ENCODE measurements at regions not wholly inside any gene's neighbourhood (a gene's known extent, or its start where the extent isn't known, plus 50 kb on each side); places are given as distances from the start of the nearest gene placed in this dataset.

DNA sequence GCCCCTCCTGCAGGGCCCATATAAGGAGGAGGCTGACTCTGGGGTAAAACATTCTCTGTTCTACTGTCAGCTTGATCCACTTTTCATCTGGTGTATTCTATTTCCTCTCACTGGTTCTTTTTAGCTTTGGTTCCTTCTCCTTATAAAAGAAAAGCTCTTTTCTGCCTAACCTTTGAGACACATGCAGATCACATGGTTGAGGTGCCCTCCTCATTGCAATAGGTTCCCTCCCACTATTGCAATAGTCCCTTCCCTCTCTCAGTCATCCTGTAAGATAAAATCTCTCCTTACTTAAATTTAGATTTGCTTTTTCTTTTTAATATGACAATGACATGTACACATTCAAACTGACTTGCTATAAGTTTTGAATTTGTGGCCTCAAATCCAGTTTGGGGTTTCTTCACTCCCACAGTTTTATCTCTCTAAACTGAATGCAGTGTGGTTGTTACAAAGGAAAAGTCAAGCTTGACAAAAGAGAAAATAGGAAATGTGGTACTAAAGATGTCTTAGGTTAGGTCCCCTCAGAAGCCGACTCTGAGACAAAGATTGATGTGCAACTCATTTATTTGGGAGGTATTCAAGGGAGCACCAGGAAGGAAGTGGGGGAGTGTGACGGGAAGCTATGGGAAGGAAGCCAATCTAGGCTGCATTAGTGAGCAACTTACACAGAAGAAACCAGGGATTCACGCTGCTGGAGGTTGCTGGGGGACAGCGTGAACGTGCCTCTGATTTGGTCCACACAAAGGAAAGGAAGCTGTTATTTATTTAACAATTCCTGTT lies 127.6 kb upstream of the LINC00305 start:
- no peak for DNase-seq

DNA sequence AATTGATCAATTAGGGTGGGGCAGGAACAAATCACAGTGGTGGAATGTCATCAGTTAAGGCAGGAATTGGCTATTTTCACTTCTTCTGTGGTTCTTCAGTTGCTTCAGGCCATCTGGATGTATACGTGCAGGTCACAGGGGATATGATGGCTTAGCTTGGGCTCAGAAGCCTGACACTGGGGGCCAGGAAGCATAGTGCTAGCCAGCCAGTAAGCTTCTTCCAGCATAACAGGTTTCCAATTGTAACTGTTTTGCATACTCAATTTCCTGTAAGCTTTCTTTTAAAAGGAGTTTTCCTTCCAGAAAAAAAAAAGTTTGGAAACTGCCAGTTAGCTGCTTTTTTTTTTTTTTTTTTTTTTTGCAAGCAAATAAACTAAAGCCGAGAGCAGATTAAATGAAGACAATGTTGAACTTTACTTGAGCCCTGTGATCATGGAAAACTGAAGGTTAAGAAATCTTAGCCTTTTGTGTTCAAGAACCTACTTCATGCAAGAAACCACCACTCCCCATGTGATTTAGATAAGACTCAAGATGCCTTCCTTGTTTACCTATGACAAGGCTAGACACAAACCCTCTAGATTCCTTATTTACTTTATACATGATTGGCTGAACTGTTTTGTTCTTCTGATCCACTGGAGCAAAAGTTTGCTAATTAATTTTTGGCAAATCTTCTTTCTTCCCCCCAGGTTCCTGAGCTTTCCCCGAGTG lies 126.9 kb upstream of the LINC00305 start:
- no peak for DNase-seq

DNA sequence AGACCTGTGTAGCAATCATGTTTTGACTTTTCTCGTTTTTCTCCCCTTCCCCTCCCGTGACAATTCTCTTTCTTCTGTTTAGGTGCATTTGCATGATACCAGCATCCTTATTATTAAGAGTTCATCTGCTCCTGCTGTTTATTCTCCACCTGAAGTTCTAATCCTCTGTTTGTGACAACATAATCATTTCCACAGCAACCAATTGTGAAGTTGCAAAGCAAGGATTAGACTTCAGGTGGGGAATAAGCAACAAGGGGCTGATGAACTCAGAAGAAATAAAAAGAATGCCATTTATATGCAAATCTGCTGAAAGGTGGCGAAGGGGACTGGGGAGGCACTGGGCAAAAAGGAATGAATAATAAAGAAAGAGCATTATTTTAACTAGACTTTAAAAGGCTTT lies 124.8 kb upstream of the LINC00305 start:
- no peak for DNase-seq

DNA sequence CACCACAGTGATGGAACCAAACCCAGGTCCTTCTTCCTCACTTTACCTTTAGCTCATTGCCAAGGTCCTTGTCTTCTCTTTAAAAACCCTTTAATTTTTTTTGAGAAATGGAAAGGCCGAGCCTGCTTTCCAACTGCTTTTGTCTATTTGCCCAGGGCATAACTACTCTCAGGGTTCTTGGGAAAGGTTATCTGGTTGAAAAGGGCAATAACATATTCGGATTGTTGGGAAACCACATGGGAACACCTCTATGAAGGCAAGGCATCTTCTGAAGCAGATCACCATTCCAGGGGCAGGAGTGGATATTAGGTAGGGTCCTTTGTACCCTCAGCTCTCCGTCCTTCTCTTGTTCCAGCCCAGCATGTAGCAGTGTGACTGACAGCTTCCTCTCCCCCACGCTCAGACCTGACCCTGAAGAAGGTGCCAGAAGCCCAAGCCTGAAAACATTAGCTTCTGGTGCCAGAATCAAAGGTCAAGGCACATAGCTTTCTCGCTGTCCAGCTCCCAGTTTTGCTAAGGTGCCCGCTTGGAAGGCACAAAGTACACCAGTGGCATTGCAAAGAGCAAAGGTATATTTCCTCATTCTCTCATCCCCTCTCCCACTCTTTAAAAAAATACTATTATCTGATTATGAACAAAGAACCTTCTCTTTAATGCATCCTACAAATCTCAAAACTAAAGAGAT lies 123.2 kb upstream of the LINC00305 start:
- no peak for DNase-seq

DNA sequence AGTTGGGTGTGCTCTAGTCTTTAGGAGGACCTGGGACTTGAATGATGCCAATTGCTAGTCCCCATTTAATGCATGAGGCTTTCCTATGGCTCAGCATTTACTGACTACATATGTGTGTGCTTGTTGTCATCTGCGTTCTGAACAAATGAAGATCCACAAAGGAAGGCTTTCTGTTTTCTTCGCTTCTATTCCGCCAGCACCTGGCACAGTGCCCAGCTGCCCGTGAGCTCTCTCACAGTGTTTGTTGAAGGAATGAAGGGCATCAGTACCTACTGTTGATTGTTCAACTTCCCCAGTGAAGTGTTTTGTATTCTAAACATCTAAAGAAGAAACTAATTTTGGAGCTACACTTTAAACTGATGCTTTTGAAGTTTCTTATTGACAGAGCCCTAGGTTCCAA lies 122.4 kb upstream of the LINC00305 start:
- DNase-seq = no peak

DNA sequence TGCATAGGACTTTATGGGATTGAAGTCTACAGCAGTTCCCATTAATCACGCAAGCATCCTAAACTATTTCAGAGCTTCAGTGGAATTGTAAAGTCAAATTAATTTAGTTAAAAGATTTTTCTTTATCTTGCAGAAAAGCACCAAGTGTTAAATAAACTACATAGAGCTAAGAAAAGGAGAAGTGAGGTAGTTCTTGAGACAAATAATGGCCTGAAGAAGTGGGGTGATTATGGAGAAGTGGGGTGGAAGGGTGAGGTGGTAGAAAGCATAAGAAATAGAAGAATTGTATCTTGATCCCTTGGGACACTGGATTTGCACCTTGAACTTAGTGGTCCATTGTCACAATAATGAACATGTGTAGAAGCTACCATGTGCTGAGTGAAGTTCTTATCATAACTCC lies 121.7 kb upstream of the LINC00305 start:
- no peak for DNase-seq

DNA sequence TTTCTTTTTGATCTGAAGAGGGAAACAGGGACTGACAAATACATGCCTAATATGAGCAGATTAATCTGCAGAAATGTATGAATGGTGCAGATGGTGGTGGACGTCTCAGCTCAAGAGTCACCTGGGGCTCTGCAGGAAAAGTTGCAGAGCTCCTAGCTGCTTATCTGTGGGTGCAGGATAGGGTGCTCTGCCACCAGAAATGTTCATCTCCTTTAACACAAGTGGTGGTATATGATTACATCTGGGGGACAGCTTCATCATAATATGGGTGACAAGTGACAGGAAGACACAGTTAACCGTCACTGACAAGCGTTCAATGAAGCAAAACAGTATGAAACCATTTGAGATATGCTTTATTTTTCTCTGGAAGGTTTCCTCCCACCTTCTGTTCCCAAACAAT lies 121.2 kb upstream of the LINC00305 start:
- DNase-seq = no peak

DNA sequence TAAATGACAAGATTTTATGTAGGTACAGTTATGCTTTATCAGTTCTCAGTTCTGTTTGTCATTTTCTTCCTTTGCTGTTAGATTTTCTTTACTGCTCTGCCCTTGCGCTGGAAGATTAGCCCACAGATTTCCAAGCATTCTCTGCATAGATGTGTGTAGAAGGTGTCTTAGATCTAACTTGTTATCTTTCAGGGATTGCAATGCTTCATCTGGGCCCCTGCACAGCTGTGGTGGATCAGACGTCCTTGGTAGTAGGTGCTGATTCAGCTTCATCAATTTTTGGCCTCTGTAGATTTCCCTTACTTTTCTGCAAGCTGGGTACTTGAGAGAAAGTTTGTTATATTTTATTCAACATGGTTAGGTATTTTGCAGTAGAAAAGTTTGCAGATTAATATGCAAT lies 115.3 kb upstream of the LINC00305 start:
- no peak for DNase-seq

DNA sequence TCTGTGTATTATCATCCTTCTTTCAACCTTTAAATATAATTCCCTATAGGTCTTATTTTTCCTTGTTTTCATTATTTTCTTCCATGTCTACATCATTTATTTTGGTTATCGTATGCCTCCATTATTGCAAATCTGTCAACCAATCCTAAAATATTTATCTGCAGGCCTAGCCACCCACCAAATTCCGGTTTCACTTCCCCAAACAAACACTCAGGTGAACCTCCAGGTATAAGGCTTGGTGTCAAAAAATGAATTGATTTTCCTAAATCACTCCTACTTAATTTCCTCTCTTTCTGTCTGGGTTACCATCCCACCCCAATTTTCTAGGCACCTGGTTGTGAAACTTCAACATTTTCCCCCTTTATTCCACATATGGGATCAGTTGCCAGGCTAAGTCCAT lies 111.9 kb upstream of the LINC00305 start:
- no peak for DNase-seq

DNA sequence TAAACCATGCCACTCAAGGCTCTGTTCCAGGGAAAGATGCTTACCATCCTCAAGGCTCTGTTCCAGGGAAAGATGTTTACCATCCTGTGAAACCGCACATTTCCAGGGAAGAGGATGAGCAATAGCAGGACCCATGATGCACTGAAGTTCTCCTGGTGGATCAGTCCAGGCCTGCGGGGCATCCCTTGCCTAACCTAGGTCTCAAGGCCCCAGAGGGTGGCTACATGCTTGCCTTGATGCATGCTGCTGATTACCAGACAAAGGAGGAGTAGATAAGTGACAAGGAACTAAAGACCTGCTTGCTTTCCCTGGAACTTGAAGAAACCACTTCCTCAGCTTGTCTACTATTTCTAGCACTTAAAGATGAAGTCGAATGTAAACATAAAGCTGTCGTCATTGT lies 111.0 kb upstream of the LINC00305 start:
- DNase-seq = no peak

DNA sequence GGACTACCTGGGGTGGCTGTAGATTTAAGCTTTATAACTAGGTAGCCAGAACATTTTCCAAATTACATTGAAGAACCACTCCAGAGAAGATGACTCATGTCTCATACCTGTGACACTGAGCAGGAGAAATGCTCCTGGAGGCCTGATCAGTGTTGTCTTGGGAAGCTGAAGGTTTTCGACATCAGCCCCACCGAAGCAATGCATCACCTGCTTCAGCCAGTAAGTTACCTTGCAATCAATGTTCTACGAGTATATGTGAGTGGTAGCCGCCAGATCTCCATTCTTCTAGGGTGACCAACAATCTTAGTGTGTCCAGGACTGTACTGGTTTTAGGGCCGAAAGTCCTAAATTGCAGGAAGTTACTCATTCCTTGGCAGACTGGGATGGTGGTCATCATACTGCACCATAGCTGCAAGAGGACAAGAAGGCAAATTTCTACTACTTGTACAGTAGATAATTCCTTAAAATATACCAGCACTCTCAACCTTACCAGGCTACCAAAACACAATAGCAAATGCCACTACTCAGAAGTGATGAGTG lies 109.3 kb upstream of the LINC00305 start:
- DNase-seq = no peak

DNA sequence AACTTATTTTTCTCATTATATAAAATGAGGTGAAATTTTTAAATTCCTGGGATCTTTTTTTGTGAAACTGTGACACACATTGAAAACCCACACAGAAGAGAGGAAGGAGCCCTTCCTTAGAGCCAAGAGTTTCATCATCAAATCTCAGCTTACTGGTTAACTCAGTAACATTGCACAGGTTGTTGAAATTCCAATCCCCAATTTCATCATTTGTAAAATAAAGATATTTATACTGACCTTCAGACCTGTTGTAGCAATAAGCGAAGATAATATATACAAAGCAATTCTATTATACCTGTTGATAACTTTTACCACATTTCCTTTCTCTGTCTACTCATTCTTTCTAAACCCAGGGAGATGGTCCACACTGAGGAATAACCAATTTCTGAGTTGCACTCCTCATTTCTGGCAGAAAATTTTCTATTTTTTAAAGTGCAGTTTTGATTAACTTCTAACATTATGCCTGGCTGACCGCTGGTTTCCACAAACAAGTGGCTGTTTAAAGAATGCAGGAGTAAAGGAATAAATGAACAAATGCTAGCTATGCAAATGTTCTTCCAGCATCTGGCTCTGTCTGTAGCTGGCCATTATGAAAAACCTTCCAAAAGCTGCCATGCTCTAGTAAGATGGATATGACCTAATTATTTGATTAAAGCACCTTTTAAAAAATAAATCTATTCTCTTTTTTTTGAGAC lies 105.7 kb upstream of the LINC00305 start:
- no peak for DNase-seq

DNA sequence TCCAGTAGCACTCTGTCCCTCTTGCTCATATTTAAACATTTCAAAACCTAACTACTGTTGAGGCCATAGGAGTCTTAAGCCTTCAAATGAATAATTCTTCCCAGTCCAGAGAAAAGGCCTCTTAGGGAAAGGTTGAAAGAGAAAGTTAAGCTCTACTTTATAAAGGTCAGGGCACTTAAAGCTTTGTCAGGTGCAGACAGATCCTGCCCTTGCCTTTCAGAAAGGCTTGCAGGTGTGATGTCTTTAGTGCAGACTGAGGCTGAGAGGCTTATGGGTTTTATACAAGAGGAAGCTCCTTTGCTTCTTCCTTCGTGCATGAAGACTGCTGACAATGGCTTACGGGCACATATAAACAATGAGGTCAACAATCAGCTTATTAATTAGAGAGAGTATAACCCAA lies 105.0 kb upstream of the LINC00305 start:
- DNase-seq = no peak

DNA sequence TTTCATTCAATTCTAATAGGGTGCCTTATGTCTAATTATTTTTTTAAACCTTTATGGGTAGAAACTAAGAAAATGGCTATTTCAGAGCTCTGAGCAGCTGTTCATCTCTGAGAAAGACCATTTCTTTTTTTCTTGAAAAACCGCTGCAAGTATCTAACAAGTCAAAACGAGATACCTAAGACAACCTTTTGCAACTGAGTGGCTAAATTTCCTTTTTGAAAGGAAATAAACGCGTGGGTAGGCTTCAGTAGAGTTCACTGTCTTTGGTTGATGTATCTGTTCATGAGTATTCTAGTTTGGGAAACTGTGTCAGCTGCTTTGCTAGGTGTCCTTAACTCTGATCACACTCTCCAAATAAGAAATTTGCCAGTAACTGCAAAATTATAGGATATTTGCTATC lies 104.3 kb upstream of the LINC00305 start:
- no peak for DNase-seq

DNA sequence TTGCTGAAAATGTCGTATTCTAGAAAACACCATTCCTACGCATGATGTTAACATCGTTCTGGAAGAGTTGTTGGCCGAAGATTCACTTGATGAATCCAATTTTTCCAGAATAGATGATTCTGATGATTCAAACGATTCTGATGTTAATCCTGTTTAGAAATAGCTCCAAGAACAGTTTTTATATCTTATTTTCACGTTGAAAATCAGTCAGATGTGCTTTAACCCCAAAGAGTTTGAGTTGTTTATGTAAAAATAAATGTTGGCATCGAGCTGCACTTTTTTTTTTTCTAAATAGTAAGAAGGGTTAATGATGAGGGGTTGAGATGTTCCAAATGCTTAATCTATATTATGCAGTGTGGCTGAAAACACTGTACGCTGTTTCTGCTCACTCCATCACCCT lies 99.9 kb upstream of the LINC00305 start:
- DNase-seq = no peak

DNA sequence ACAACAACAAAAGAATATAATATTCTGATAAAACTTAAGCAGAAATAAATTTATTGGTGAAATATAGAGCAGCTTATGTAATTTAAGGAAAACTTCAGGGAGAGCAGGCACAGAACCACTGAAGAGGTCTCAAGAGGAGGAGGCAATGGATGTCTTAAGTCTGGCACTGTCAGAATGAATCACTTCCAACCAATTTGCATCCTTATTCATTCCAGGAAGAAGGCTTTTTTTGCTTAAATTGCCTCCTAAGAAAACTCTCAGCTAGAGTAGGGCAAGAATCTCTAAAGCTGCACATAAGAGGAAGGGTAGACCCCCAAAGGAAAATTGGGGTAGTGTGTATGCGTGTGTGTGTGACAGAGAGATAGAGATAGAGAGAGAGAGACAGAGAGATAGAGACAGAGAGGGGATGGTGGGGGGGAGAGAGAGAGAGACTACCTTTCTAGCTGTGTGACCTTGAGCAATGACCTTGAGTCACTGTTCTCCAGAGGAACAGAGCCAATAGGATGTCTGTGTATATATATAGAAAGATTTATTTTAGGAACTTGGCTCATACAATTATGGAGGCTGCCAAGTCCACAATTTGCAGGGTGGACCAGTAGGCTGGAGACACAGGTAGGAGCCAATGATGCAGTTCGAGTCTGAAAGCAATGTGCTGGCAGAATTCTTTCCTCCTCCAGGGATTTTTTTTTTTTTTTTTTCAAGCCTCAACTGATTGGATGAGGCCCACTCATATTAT lies 96.4 kb upstream of the LINC00305 start:
- no peak for DNase-seq

DNA sequence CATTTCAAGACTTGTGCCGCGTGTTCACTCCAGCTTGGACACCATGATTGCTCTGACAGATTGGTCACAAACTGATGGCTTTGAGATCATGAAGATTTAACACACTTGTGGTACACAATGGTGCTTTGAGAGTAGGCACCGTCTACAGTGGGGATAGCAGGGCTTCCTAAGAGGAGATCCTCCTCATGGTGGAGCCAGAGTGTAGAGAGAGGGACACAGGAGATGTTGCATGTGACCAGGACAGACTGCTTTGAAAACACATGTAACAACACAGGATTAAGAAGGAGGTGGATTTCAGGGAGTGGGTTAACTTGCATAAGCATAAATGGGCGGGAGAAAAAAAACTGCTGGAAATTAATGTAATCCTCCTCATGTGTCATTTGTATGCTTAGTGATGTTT lies 95.7 kb upstream of the LINC00305 start:
- no peak for DNase-seq

DNA sequence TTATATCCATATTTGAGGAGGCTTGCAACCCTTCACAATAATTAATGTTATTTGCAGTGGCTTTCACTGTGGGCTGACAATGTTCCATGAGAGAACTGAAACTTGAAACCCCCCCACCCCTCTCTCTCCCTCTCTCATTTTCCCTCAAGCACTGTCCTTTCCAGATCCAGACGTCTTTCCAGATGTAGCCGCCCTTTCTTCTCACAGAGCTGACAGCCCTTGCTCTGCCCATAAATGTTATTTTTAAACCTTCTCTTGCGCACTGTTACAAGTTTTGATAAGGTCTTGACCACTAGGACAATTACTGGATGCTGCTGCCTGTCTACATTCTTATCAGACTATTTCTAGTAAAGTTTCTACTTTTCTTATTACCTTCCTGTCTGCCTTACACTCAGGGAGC lies 91.4 kb upstream of the LINC00305 start:
- DNase-seq = no peak

DNA sequence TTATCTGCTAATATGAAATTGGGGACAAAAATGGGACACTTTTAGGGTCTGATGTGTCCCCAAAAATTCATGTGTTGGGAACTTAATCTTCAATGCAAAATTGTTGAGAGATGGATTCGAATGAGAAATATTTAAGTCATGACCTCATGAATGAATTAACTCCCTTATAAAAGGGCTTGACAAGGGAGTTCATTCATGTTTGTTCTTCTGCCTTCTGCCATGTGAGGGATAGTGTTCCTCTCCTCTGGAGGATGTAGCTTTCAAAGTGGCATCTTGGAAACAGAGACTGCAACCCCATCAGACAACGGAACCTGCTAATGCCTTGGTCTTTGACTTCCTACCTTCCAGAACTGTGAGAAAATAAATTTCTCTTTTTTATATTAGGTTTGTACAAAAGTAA lies 89.2 kb upstream of the LINC00305 start:
- DNase-seq = no peak

DNA sequence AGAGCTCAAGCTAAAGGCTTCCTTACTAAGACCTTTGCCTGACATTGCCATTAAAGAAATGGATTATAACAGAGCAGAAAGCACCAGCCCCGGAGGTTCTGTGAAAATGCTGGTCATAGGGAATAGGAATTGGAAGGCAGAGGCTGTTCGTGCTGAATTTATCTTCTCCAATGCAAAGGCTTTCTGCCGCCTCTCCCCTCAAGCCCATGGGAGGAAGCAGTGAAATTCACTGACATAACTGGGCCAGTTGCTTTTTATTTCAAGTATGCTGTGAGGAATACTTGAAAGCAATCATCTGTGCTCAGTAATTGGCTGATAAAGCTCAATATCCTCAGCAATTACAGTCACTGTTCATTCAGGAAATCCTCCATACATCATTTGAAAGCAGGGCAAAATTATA lies 85.4 kb upstream of the LINC00305 start:
- DNase-seq = no peak

DNA sequence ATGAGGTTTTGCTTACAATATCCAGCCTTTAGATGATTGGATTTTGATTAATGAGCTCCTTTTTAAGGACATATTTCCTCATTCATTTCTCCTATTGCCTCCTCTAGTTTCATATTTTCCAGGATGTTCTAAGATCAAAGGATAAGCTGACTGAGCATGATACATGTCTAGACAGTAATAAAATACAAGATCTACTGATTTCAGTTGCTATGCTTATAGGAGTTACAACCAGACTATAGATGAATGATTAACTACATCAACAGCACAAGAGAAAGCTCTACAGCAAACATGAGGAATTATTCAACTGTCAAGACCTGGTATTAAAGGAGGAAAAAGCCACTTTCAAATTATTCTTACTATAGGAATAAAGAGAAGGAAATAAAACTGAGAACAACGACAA lies 85.0 kb upstream of the LINC00305 start:
- DNase-seq = no peak

DNA sequence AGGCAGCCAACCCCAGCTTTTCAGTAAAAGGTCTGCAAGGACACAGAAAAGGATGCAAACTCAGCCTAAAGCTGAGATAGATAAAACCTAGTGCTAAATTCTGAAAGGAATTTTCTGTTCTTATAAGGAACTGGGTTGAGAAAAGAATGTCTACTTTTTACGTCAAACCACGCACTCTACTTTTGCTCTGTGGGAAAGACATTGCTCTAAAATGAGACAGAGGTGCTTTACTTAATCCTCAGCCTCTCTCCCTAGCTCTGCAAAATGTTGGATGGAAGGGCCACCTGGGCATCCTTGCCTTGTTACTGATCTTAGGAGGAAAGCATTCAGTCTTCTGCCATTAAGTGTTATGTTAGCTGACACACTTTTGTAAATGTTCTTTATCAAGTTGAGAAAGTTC lies 72.1 kb upstream of the LINC00305 start:
- DNase-seq = no peak

DNA sequence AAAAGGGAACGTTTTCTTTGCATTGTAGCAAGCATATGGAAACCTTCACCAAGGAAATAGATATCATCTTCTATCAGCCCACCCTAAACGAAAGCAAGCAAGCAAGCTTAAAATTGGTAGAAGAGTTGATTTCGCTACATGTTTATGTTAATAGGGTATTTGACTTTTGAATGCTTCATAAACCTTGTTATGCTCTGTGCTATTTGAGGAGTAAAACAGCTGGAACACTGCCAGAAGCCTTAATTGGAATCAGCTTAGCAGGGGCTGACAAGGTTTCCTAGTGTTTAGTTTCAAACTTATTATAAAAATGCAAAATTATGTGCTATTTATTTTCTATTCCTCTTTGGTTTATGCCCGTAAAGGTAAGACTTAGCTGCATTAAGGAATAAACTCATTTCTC lies 70.6 kb upstream of the LINC00305 start:
- DNase-seq = no peak

Data from DMS 273 treated with DMSO at 0.1 percent for 48 hours (cell line).